ENCODE measurements at regions not wholly inside any gene's neighbourhood (a gene's known extent, or its start where the extent isn't known, plus 50 kb on each side); places are given as distances from the start of the nearest gene placed in this dataset.
"Not testable (repeated sequence)": the region's sequence is repeated elsewhere in the genome, so short reads cannot be mapped to it uniquely, and the experiment has no call there.

DNA sequence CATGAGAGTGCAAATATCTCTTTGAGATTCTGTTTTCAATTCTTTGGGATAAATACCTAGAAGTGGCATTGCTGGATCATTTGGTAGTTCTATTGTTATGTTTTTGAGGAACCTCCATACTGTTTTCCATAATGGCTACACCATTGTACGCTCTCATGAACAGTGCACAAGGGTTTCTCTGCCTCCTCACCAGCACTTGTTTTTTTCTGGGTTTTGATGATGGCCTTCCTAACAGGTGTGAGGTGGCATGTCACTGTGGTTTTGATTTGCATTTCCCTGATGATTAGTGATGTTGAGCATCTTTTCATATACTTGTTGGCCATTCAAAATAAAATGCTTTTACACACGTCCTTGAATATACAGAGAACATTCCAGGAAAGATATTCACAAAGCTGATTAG lies 96.2 kb downstream of the CDRT15L2 start:
- TF ChIP-seq, protein P1, sequence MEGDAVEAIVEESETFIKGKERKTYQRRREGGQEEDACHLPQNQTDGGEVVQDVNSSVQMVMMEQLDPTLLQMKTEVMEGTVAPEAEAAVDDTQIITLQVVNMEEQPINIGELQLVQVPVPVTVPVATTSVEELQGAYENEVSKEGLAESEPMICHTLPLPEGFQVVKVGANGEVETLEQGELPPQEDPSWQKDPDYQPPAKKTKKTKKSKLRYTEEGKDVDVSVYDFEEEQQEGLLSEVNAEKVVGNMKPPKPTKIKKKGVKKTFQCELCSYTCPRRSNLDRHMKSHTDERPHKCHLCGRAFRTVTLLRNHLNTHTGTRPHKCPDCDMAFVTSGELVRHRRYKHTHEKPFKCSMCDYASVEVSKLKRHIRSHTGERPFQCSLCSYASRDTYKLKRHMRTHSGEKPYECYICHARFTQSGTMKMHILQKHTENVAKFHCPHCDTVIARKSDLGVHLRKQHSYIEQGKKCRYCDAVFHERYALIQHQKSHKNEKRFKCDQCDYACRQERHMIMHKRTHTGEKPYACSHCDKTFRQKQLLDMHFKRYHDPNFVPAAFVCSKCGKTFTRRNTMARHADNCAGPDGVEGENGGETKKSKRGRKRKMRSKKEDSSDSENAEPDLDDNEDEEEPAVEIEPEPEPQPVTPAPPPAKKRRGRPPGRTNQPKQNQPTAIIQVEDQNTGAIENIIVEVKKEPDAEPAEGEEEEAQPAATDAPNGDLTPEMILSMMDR (IDR thresholded peaks at IDR 0.05), result not testable (repeated sequence)
- not testable (repeated sequence) for TF ChIP-seq POLR2AphosphoS5 (IDR thresholded peaks at IDR 0.05); POLR2A (IDR thresholded peaks at IDR 0.05); EP300 (IDR thresholded peaks at IDR 0.05; ENCODE audit: low read depth)

All from transverse colon (tissue), 4 donors.